GM18505 (cell line): ENCODE measurements at regions not wholly inside any gene's neighbourhood (a gene's known extent, or its start where the extent isn't known, plus 50 kb on each side); places are given as distances from the start of the nearest gene placed in this dataset.

Source experiments
- ATAC-seq: cut with Tn5 transposase; IDR thresholded peaks from one replicate; pipeline ENCODE4 v1.9.1; 2021; ENCODE audit not compliant: unreplicated experiment
- POLR2A ChIP-seq: IDR thresholded peaks from 4 replicates; pipeline ENCODE4 v1.6.1; 2011; ENCODE audit warnings: borderline replicate concordance; ENCODE audit not compliant: insufficient read depth, insufficient read length; ENCODE audit errors: extremely low read depth

DNA sequence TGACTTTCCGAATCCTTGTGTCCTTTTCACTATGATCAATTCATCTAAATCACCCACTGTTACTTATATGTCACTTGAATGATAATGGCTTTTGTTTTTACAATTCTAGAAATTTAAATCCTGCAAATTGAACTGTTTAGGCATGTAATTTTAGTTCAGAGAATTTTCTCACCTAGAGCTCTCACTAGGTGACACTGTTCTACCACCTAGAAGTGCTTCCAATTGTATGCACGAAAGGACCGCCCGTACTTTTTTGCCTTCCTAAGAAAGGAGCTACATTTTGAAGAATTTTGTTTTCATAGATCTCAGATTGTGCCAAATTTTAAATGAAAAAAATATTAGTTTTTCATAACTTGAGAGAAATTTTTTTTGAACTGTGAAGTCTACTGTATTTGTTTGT is 481.6 kb upstream of the FSTL5 start:
- TF ChIP-seq POLR2A = no peak
- ATAC-seq = no peak

DNA sequence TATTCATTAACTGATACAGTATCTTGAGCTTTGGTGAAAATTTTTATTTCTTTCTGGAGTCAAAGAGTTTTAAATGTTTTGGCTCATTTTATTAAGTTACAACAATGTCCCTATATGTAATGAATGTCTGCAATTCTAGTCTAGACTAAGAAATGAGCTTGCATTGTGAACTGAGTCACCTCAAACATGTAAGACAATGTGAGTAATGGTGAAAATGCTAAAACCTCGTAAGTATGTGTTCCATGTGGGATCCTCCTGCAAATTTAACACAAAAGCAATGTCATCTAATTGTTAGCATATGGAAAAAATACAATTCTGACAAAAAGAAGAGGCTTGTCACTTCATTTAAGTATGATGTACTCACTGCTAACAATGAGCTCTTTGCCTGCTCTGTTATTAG is 480.5 kb upstream of the FSTL5 start:
- no peak for ATAC-seq
- no peak for TF ChIP-seq POLR2A

DNA sequence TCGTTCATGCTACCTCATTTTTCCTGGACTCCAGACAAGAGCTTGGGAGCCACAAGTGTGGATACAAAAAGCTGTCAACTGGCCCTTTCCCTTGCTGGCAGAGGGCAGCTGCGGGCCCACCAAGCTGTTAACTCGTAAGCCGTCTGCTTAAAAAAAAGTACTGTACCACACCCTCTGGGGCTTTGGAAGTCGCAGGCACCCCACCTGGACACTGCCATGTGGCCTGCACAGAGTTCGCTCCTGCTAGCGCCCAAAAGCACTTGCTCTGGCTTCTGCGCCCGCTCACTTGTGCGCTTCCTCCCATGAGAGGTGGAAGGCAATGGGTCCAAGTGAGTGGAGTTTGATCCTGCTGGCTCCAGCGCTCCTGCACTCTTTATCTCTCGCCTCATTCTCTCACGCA is 476.4 kb upstream of the FSTL5 start:
- no peak for TF ChIP-seq POLR2A
- no peak for ATAC-seq

DNA sequence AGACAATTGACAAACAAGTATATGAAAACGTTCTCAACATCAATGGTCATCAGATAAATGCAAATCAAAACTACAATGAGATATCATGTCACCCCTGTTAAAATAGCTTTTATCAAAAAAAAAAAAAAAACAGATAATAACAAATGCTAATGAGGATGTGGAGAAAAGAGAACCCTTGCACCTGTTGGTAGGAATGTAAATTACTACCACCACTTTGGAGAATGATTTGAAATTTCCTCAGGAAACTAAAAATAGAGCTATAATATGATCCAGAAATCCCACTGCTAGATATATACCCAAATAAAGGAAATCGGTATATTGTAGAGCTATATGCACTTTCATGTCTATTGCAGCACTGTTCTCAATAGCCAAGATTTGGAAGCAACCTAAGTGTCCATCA is 470.6 kb upstream of the FSTL5 start:
- no peak for TF ChIP-seq POLR2A
- no peak for ATAC-seq

DNA sequence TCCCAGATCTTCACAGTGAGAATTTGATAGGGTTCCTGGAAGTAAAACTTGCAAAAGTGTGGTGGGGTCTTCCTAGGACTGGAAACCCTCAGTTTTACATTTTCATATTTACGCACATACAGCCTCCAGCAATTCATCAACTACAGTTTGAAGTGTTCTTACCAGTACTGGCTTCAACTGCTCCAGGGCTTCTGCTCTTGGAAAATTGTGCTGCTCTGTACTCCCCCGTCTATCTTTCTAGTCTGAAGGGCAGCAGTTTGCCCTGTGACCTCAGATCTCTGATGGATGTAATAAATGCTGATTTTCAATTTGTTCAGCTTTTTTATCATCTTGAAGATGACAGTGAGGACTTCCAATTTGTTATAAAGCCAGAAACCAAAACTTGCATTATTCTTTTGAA is 458.9 kb upstream of the FSTL5 start:
- ATAC-seq = no peak
- TF ChIP-seq POLR2A = no peak

DNA sequence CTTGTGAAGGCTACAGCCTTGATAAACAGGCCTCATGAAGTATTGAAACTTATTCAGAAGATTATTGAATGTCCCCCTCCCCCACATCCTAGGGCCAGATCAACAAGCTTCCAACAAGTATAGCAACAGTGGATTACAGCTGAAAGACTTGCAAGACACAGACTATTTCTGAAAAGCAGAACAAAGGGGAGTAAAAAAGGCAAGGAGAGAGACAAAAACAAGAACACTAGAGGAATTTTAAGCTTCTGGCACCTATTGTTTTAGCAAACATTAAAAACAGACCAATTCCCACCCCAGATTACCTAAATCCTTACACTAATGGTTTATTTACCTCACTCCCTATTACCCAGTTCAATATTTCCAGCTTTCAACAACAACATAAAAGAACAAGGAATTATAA is 446.3 kb upstream of the FSTL5 start:
- no peak for ATAC-seq
- no peak for TF ChIP-seq POLR2A

DNA sequence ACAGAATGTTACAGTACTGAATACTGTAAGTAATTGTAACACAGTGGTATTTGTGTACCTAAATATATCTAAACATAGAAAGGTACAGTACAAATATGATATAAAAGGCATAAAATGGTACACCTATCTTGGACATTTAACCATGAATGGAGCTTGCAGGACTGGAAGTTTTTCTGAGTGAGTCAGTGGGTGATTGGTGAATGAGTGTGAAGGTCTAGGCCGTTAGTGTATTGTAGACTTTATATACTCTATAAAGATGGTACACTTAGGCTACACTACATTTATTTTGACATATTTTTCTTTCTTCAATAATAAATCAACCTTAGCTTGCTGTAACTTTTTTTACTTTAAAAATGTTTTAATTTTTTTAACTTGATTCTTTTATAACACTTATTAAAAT is 422.5 kb upstream of the FSTL5 start:
- no peak for ATAC-seq
- no peak for TF ChIP-seq POLR2A

DNA sequence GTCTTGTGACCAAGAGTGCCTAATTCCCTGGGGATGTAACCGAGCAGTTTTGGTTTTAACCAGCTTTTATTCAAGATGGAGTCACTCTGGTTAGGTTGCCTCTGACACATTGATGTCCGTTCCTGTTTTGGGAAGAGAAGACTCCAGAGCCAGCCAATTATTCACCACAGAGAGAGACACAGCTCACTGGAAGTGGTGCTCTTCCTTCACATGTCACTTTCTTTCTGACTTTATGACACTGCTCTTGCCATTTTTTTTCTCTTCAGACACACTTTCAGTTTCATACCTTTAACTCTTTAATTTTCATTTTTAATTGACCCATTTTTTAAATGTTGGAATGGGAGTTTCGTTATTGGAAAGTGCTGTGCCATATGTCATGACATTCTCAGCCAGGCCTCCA is 418.4 kb upstream of the FSTL5 start:
- no peak for ATAC-seq
- no peak for TF ChIP-seq POLR2A

DNA sequence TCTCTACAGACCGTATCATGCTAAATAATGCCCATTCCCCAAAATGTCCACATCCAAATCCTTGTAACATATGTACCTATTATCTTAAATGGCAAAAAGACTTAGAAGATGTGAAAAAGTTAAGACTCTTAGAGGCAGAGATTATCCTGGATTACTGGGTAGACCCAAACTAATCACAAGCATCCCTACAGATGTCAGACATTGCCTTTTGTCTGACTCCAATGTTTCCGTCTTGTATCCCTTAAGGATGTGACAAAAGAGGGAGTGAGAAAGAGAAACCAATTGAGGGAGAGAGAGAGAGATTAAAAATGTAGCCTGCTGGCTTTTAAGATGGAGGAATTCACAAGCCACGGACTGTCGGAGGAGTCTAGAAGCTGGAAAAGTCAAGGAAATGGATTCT is 401.9 kb upstream of the FSTL5 start:
- ATAC-seq = no peak
- TF ChIP-seq POLR2A = no peak

DNA sequence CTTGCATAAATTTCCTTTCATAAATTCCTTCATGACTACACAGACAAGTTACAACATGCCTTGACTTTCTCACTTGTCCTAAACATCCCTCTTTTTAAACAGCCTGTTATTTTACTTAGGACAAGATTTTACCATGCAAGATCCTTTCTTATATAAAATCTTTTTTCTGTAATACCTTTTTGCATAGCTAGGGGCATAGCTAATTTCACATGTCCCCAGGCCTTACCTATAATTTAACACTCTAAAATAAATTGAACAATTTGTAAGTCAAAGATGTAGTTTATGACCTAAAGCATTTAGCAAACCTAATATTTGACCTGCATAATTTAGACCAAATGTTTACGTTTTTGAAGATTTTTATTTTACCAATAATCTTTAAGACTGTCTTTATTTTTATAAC is 396.3 kb upstream of the FSTL5 start:
- TF ChIP-seq POLR2A = no peak
- ATAC-seq = no peak

DNA sequence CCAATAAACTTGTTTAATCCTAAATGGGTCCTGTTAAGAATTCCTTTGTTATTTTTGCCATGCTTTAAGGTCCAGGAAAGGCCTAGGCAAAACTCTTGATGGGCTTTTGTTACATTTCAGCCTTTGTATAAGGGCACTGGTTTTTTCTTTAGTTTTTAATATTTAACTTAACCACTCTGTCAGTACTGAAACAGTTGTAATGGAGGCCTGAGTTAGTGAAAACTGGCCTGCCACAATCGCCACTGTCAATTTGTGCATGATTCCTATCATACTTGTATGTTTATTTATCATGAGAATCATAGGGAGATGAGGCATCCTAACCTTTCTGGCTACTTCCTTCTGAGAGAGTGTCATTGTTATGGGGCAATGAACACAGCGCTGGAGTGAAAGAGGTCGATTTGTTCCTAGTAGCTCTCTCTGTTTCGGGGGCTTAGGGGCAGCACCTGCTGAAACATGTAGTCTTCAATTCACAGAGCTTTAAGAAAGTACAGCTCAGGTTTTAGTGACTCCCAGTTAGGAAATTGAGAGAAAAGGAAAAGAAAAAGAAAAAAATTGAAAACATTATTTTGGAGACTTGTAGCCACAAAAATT is 393.8 kb upstream of the FSTL5 start:
- no peak for TF ChIP-seq POLR2A
- no peak for ATAC-seq

DNA sequence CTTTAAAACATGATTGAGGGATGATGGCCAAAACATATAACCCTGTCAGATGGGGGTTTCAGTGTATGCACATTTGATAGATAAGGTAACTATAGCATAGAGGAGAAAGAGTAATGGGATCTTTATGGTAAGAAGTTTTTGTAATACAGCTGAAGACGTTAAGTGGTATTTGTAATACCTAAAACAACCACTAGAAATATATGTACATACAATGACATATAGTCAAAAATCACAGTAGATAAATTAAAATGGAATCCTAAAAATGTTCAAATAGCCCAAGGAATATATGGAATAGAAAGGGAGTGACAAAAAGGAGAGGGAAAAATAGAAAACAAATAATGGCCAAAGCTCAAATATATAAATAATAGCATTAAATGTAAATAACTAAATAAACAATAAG is 371.3 kb upstream of the FSTL5 start:
- TF ChIP-seq POLR2A = no peak
- ATAC-seq = no peak

DNA sequence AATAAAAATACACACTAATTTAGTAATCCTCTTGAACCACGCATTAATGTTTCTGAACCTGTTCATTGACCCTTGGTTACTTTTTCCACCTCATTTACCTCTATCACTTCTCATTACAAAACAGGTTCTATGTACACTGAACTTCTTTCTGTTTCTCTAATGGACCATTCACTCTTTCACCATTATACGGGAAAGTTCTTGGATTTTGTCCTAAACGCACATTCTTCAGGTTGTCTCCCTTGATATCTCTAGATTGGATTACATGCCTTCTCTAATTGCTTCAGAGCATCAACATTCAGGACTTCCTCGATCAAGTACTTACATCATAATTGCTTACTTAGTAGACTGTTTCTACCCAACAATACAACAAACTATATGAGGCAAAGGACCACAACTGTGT is 359.4 kb upstream of the FSTL5 start:
- no peak for TF ChIP-seq POLR2A
- ATAC-seq = no peak

DNA sequence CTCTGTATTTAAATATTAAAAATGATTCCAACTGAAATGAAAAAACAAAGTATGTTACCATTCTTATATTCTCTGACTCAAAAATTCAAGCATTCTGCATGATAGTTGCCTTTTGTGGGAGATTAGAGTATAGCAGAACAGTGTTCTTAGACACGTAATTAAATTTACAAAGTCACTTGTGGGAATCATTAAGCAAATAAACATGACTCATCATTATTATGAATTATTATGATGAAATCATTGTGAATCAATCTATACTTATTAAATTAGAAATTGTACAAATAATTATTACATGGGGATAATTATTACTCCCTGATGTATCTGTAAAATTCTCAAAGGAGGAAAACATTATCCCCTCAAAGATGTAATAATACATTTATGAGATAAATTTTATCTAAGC is 358.9 kb upstream of the FSTL5 start:
- TF ChIP-seq POLR2A = no peak
- ATAC-seq = no peak

DNA sequence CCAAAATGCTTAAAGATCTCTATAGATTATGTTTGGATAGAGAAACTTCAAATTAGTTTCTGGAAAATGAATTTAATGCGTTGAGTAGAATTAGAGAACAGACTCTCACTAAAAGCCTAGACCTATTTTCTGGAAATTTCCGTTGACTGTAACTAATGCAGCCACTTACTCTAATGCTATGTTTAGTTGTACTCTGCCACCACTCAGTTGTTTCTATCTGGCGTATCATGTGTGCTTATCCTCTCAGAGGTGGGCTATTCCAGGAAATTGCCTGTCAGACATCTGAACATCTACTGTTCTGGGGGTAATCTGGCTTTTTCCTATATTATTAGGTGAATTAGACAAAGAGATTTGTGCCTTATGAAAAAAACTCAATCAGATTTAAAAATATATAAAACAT is 347.1 kb upstream of the FSTL5 start:
- TF ChIP-seq POLR2A = no peak
- no peak for ATAC-seq
